ENCODE measurements at regions not wholly inside any gene's neighbourhood (a gene's known extent, or its start where the extent isn't known, plus 50 kb on each side); places are given as distances from the start of the nearest gene placed in this dataset.

DNA sequence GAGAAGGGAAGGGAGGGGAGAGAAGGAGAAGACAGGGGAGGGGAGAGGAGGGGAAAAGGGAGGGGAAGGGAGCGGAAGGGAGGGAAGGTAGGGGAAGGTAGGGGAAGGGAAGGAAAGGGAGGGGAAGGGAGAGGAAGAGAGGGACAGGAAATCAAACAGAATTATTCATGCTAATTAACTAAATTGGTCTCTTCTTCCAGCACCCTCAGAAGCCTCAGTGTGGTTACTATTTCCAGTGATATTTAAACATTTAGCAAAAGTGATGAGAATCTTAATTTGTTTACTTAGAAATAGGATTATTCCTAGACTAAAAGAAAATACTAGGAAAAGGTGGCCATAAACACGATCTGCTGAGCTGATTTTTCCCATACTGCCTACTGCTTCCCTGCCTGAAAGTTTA lies 193.1 kb upstream of the CPEB2 start:
- Histone ChIP-seq H3F3A (replicated peaks; ENCODE audit: insufficient read depth) (no peaks in the 10 kb centered on the region), H3K9ac (no peak overlapping the region), H3K9me2 (no peaks in the 10 kb centered on the region), H3K79me2 (ENCODE audit: insufficient read depth) (no peaks in the 10 kb centered on the region), H3K27ac (ENCODE audit: low read depth in 2 of 2, low read length in 1 of 2) (no peak overlapping the region), H3K4me1 (ENCODE audit: control insufficient read depth in 1 of 2, insufficient read depth in 2 of 2, low read depth in 1 of 2, low read length in 1 of 2) (no peaks in the 10 kb centered on the region), H3K9me3 (no peaks in the 10 kb centered on the region), H3K4me2 (no peak overlapping the region), H4K20me1 (ENCODE audit: insufficient read depth) (no peaks in the 10 kb centered on the region), H3K4me3 (ENCODE audit: low read depth in 2 of 2, low read length in 1 of 2) (no peak overlapping the region), H3K36me3 (replicated peaks in 1 of 2; ENCODE audit: control insufficient read depth in 1 of 2, insufficient read depth in 2 of 2, low read length in 1 of 2) (no peaks in the 10 kb centered on the region), H2AFZ (ENCODE audit: low read depth) (no peak overlapping the region), H3K27me3 (ENCODE audit: insufficient read depth) (no peaks in the 10 kb centered on the region)
- ChIA-PET POLR2A (no interaction called here), CTCF (no interaction called here)
- 24% methylated on average over 2 of the region's 2 CpGs for WGBS (ENCODE audit: low lambda C conversion rate)
- TF ChIP-seq TEAD4 (IDR thresholded peaks at IDR 0.05; ENCODE audit: borderline replicate concordance, insufficient read depth) (no peak), TAF1 (IDR thresholded peaks at IDR 0.05; ENCODE audit: borderline replicate concordance, low read depth, low read length) (no peak), JUND (IDR thresholded peaks at IDR 0.05) (no peak), RCOR1 (IDR thresholded peaks at IDR 0.05; ENCODE audit: low read length) (no peak), GATA2 (CRISPR knock-in tag; IDR thresholded peaks at IDR 0.05) (no peak), MXI1 (IDR thresholded peaks at IDR 0.05; ENCODE audit: low read depth, low read length) (no peak)
- TF ChIP-seq, protein P1, sequence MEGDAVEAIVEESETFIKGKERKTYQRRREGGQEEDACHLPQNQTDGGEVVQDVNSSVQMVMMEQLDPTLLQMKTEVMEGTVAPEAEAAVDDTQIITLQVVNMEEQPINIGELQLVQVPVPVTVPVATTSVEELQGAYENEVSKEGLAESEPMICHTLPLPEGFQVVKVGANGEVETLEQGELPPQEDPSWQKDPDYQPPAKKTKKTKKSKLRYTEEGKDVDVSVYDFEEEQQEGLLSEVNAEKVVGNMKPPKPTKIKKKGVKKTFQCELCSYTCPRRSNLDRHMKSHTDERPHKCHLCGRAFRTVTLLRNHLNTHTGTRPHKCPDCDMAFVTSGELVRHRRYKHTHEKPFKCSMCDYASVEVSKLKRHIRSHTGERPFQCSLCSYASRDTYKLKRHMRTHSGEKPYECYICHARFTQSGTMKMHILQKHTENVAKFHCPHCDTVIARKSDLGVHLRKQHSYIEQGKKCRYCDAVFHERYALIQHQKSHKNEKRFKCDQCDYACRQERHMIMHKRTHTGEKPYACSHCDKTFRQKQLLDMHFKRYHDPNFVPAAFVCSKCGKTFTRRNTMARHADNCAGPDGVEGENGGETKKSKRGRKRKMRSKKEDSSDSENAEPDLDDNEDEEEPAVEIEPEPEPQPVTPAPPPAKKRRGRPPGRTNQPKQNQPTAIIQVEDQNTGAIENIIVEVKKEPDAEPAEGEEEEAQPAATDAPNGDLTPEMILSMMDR (IDR thresholded peaks at IDR 0.05): no peak
- TF ChIP-seq, protein P2, sequence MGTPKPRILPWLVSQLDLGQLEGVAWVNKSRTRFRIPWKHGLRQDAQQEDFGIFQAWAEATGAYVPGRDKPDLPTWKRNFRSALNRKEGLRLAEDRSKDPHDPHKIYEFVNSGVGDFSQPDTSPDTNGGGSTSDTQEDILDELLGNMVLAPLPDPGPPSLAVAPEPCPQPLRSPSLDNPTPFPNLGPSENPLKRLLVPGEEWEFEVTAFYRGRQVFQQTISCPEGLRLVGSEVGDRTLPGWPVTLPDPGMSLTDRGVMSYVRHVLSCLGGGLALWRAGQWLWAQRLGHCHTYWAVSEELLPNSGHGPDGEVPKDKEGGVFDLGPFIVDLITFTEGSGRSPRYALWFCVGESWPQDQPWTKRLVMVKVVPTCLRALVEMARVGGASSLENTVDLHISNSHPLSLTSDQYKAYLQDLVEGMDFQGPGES (IDR thresholded peaks at IDR 0.05; ENCODE audit: low read depth, low read length): no peak
- TF ChIP-seq, protein P3, sequence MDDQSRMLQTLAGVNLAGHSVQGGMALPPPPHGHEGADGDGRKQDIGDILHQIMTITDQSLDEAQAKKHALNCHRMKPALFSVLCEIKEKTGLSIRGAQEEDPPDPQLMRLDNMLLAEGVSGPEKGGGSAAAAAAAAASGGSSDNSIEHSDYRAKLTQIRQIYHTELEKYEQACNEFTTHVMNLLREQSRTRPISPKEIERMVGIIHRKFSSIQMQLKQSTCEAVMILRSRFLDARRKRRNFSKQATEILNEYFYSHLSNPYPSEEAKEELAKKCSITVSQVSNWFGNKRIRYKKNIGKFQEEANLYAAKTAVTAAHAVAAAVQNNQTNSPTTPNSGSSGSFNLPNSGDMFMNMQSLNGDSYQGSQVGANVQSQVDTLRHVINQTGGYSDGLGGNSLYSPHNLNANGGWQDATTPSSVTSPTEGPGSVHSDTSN (IDR thresholded peaks at IDR 0.05): no peak
- DNase-seq: no peak

DNA sequence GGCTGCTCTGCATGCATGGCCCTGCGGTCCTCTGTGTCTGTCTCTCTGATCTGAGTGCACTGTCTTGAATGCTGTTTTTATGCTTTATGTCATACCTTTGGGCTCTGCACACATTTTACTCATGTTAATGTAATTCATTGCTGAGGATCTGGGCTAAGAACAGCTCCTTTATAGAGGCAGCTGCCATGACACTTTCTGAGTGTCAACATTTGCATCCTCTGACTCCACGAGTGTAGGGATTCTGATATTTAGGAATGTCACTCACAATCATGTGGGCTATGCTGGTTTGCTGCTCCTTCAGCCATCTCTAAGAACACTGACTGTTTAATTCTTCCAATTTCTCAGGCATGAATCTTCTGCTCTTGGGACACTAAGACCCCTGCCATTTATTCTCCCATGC lies 192.2 kb upstream of the CPEB2 start:
- 52% methylated on average over 2 of the region's 2 CpGs for WGBS (ENCODE audit: low lambda C conversion rate)
- no peaks in the 10 kb centered on the region for H3K27me3 ChIP-seq (ENCODE audit: insufficient read depth)
- H3K4me3 ChIP-seq (ENCODE audit: low read depth in 2 of 2, low read length in 1 of 2): no peak overlapping the region
- no peaks in the 10 kb centered on the region for H3K79me2 ChIP-seq (ENCODE audit: insufficient read depth)
- no peaks in the 10 kb centered on the region for H3K9me2 ChIP-seq
- CTCF ChIA-PET: no interaction called here
- no peaks in the 10 kb centered on the region for H3F3A ChIP-seq (replicated peaks; ENCODE audit: insufficient read depth)
- POLR2A ChIA-PET: no interaction called here
- TF ChIP-seq RXRA (IDR thresholded peaks at IDR 0.05; ENCODE audit: borderline replicate concordance, low read depth) (no peak), CHD2 (IDR thresholded peaks at IDR 0.05; ENCODE audit: low read length, partially characterized antibody) (no peak), GABPA (IDR thresholded peaks at IDR 0.05; ENCODE audit: low read depth) (no peak), ELF1 (IDR thresholded peaks at IDR 0.05) (no peak), POLR2AphosphoS5 (IDR thresholded peaks at IDR 0.05; ENCODE audit: low read depth, low read length) (no peak), FOSL2 (IDR thresholded peaks at IDR 0.05; ENCODE audit: borderline replicate concordance, low read depth) (no peak), FOXM1 (IDR thresholded peaks at IDR 0.05; ENCODE audit: low read depth) (no peak), TCF12 (IDR thresholded peaks at IDR 0.05) (no peak), MEF2A (IDR thresholded peaks at IDR 0.05; ENCODE audit: borderline replicate concordance, low read depth) (no peak), SIN3A (IDR thresholded peaks at IDR 0.05; ENCODE audit: borderline replicate concordance, low read depth, low read length) (no peak), TAF1 (IDR thresholded peaks at IDR 0.05; ENCODE audit: borderline replicate concordance, low read depth, low read length) (no peak), GATA2 (CRISPR knock-in tag; IDR thresholded peaks at IDR 0.05) (no peak)
- TF ChIP-seq, protein P3 (IDR thresholded peaks at IDR 0.05): no peak
- TF ChIP-seq, protein P4, sequence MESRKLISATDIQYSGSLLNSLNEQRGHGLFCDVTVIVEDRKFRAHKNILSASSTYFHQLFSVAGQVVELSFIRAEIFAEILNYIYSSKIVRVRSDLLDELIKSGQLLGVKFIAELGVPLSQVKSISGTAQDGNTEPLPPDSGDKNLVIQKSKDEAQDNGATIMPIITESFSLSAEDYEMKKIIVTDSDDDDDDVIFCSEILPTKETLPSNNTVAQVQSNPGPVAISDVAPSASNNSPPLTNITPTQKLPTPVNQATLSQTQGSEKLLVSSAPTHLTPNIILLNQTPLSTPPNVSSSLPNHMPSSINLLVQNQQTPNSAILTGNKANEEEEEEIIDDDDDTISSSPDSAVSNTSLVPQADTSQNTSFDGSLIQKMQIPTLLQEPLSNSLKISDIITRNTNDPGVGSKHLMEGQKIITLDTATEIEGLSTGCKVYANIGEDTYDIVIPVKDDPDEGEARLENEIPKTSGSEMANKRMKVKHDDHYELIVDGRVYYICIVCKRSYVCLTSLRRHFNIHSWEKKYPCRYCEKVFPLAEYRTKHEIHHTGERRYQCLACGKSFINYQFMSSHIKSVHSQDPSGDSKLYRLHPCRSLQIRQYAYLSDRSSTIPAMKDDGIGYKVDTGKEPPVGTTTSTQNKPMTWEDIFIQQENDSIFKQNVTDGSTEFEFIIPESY (IDR thresholded peaks at IDR 0.05; ENCODE audit: borderline replicate concordance, low read depth): no peak
- TF ChIP-seq, protein P2 (IDR thresholded peaks at IDR 0.05; ENCODE audit: low read depth, low read length): no peak
- H3K27ac ChIP-seq (ENCODE audit: low read depth in 2 of 2, low read length in 1 of 2): no peak overlapping the region
- H2AFZ ChIP-seq (ENCODE audit: low read depth): no peak overlapping the region
- H3K9ac ChIP-seq: no peak overlapping the region
- no peak overlapping the region for H3K4me2 ChIP-seq
- no peak for DNase-seq
- no peaks in the 10 kb centered on the region for H3K36me3 ChIP-seq (replicated peaks in 1 of 2; ENCODE audit: control insufficient read depth in 1 of 2, insufficient read depth in 2 of 2, low read length in 1 of 2)
- H3K4me1 ChIP-seq (ENCODE audit: control insufficient read depth in 1 of 2, insufficient read depth in 2 of 2, low read depth in 1 of 2, low read length in 1 of 2): no peaks in the 10 kb centered on the region
- H3K9me3 ChIP-seq: no peaks in the 10 kb centered on the region
- H4K20me1 ChIP-seq (ENCODE audit: insufficient read depth): no peaks in the 10 kb centered on the region

All from SK-N-SH (cell line).